ENCODE measurements at regions not wholly inside any gene's neighbourhood (a gene's known extent, or its start where the extent isn't known, plus 50 kb on each side); places are given as distances from the start of the nearest gene placed in this dataset.

DNA sequence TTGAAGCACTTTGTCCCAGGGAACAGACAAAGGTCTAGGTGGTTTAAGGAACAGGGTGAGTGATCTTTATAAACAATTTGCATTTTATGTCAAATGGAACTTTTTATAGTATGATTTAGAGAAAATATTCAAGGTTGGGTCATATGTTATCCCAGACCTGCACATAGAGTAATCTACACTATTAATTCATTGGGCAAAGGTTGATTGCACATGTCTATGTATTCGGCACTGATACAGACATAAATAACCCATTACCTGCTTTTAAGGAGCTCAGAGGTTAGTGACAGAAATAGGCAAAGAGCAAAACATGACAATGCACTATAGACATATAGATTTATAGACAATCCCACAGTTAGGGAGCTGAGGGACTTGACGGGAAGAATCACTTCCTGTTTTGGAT is 141.5 kb upstream of the UBASH3B start:
- Histone ChIP-seq H3K79me1 (ENCODE audit: low read depth in 1 of 2, low read length in 2 of 2) (no peaks in the 10 kb centered on the region), H3K14ac (replicated peaks; ENCODE audit: low read depth, low read length) (no peak overlapping the region), H2AK5ac (ENCODE audit: low read depth, low read length) (no peak overlapping the region), H2AFZ (replicated peaks; ENCODE audit: low read length, poor library complexity) (no peak overlapping the region), H3K27me3 (ENCODE audit: control insufficient read depth, insufficient read depth, low read length) (peaks cover 22% of the 10 kb centered on the region), H2BK20ac (ENCODE audit: low read depth, low read length) (no peak overlapping the region), H3K36me3 (ENCODE audit: control insufficient read depth, insufficient read depth, low read length) (no peaks in the 10 kb centered on the region), H3K18ac (ENCODE audit: low read depth, low read length) (no peak overlapping the region), H3K56ac (ENCODE audit: extremely low read depth, insufficient read depth, low read length) (no peak overlapping the region), H2BK5ac (ENCODE audit: low read depth, low read length, poor library complexity, severe bottlenecking) (no peak overlapping the region), H2BK120ac (ENCODE audit: low read depth, low read length) (no peak overlapping the region), H4K8ac (ENCODE audit: low read depth in 2 of 2, low read length in 2 of 2) (no peak overlapping the region), H4K20me1 (ENCODE audit: insufficient read depth, low read length) (no peaks in the 10 kb centered on the region), H2BK15ac (ENCODE audit: low read depth, low read length) (no peak overlapping the region), H3K27ac (ENCODE audit: insufficient read depth, low read length) (no peak overlapping the region), H3K4me2 (ENCODE audit: low read depth, low read length) (no peak overlapping the region), H3K23ac (ENCODE audit: low read depth, low read length) (no peak overlapping the region), H4K91ac (ENCODE audit: insufficient read depth, low read depth, low read length) (no peak overlapping the region), H3K4me3 (ENCODE audit: insufficient read depth, low read depth, low read length) (no peak overlapping the region), H2AK9ac (replicated peaks; ENCODE audit: low read depth, low read length, poor library complexity) (no peak overlapping the region), H3K9me3 (ENCODE audit: control insufficient read depth, insufficient read depth, low read length) (no peaks in the 10 kb centered on the region), H3K4me1 (ENCODE audit: control insufficient read depth, insufficient read depth, low read length) (peaks cover 3% of the 10 kb centered on the region; the same call in 1 of the 2 replicates), H4K5ac (ENCODE audit: low read depth, low read length) (no peak overlapping the region), H3K9ac (ENCODE audit: low read depth, low read length) (no peak overlapping the region), H3K4ac (ENCODE audit: low read depth, low read length) (no peak overlapping the region), H3K9me1 (ENCODE audit: insufficient read depth, low read length) (no peaks in the 10 kb centered on the region)
- BruUV-seq (replicated peaks), result no TSS peak
- no peak for ATAC-seq (ENCODE audit: low read depth)
- no peak for TF ChIP-seq NFE2L2 (IDR thresholded peaks at IDR 0.05; ENCODE audit: low read depth, low read length)
- dilution Hi-C loops (cut with HindIII; ENCODE audit: low sequenced_read_pairs, unreplicated experiment) (no loop called here), in situ Hi-C loops (cut with MboI; ENCODE audit: low sequenced_read_pairs) (loop anchor here (25.0 kb wide), 1 partner anchor 1202 kb away; no protein-coding TSS in a partner anchor), intact Hi-C loops (cut with micrococcal nuclease) (no loop called here)
- ChIA-PET CTCF (no interaction called here), POLR2A (ENCODE audit: unreplicated experiment) (no interaction called here)
- no CpG with 5 or more reads among the region's 2 CpGs for WGBS, 2 experiments (ENCODE audit: extremely low coverage in 2 of 2, insufficient read length in 1 of 2)
- no peak for DNase-seq
